NT2/D1 (cell line): ENCODE measurements at regions not wholly inside any gene's neighbourhood (a gene's known extent, or its start where the extent isn't known, plus 50 kb on each side); places are given as distances from the start of the nearest gene placed in this dataset.

ENCODE experiments used
- SUZ12 ChIP-seq: IDR thresholded peaks from 2 replicates; pipeline ENCODE4 v1.6.1; 2011; ENCODE audit not compliant: insufficient read length, insufficient read depth; ENCODE audit errors: extremely low read depth
- YY1 ChIP-seq: IDR thresholded peaks from 2 replicates; pipeline ENCODE4 v1.6.1; 2011; ENCODE audit not compliant: insufficient read length, insufficient read depth

- no peak for TF ChIP-seq YY1
- TF ChIP-seq SUZ12 = no peak
Measured at GRCh38 chr10:111543854-111544253, 467.0 kb downstream of the ADRA2A start.
